PC-3 (cell line): ENCODE measurements at regions not wholly inside any gene's neighbourhood (a gene's known extent, or its start where the extent isn't known, plus 50 kb on each side); places are given as distances from the start of the nearest gene placed in this dataset.

ENCODE experiments used
- ATAC-seq: fragments of 200-7000 bp; cut with Tn5 transposase; 2 replicates; pipeline ENCODE4 v1.9.1; 2020; ENCODE audit warnings: mild to moderate bottlenecking, moderate library complexity
- BruUV-seq: library from RNA; stranded (reverse); fragments of 400-500 nt; replicated peaks from 2 replicates; lab custom pipeline; 2021; lab: Mats Ljungman, UMichigan
- CTCF ChIA-PET: fragments of 300-600 bp; sonication (Branson Sonifier 250); formaldehyde crosslinking; loops from one replicate; lab custom pipeline; 2022; ENCODE audit warnings: antibody characterized with exemption; lab: Charles Lee
- POLR2A ChIA-PET: fragments of 300-600 bp; sonication (Branson Sonifier 250); formaldehyde crosslinking; loops from one replicate; lab custom pipeline; 2022; ENCODE audit warnings: antibody characterized with exemption; ENCODE audit not compliant: unreplicated experiment; lab: Charles Lee
- DNase-seq: peaks from one replicate; pipeline ENCODE4 v3.0.0-alpha.2; 2015
- H2AFZ ChIP-seq: fragments of 300-600 bp; sonication (generic); 2 replicates; pipeline ENCODE4 v1.6.0; 2016; ENCODE audit warnings: antibody characterized with exemption, low read length
- H3F3A ChIP-seq: fragments of 300-600 bp; sonication (generic); one replicate; pipeline ENCODE4 v1.6.0; 2017; ENCODE audit warnings: antibody characterized with exemption, low read length, control low read depth, mild to moderate bottlenecking; ENCODE audit not compliant: unreplicated experiment
- H3K27ac ChIP-seq: fragments of 300-600 bp; sonication (generic); 2 replicates; pipeline ENCODE4 v1.5.1; 2016; ENCODE audit warnings: mild to moderate bottlenecking, low read length
- H3K27me3 ChIP-seq: fragments of 300-600 bp; sonication (generic); 2 replicates; pipeline ENCODE4 v1.6.1; 2016; ENCODE audit warnings: low read length, mixed read lengths
- H3K36me3 ChIP-seq: fragments of 300-600 bp; sonication (generic); 2 replicates; pipeline ENCODE4 v1.6.1; 2016; ENCODE audit warnings: low read depth, mixed run types, low read length, mixed read lengths
- H3K4me1 ChIP-seq: fragments of 300-600 bp; sonication (generic); 2 replicates; pipeline ENCODE4 v1.5.1; 2016; ENCODE audit warnings: low read length; ENCODE audit not compliant: insufficient read depth
- H3K4me2 ChIP-seq: fragments of 300-600 bp; sonication (generic); 2 replicates; pipeline ENCODE4 v1.6.0; 2016; ENCODE audit warnings: low read length
- H3K4me3 ChIP-seq: fragments of 300-600 bp; sonication (generic); 2 replicates; pipeline ENCODE4 v1.5.1; 2016; ENCODE audit warnings: mild to moderate bottlenecking, low read length, mixed read lengths
- H3K79me2 ChIP-seq: fragments of 300-600 bp; sonication (generic); 2 replicates; pipeline ENCODE4 v1.6.1; 2017; ENCODE audit warnings: low read length, mixed read lengths
- H3K9ac ChIP-seq: fragments of 300-600 bp; sonication (generic); 2 replicates; pipeline ENCODE4 v1.6.0; 2016; ENCODE audit warnings: mild to moderate bottlenecking, low read length
- H3K9me2 ChIP-seq: fragments of 300-600 bp; sonication (generic); replicated peaks from 2 replicates; pipeline ENCODE4 v1.6.1; 2016; ENCODE audit warnings: mixed run types, low read length, mixed read lengths
- H3K9me3 ChIP-seq: fragments of 300-600 bp; sonication (generic); 2 replicates; pipeline ENCODE4 v1.6.1; 2016; ENCODE audit warnings: low read length, mixed read lengths
- H4K20me1 ChIP-seq: fragments of 300-600 bp; sonication (generic); 2 replicates; pipeline ENCODE4 v1.6.1; 2016; ENCODE audit warnings: low read length, mixed read lengths
- EZH2 ChIP-seq: fragments of 300-600 bp; sonication (generic); IDR thresholded peaks from one replicate; pipeline ENCODE4 v1.6.1; 2017; ENCODE audit warnings: antibody characterized with exemption, mild to moderate bottlenecking, low read length; ENCODE audit not compliant: unreplicated experiment
- EZH2phosphoT487 ChIP-seq: fragments of 300-600 bp; sonication (generic); IDR thresholded peaks from 2 replicates; pipeline ENCODE4 v1.6.1; 2018; ENCODE audit warnings: mild to moderate bottlenecking, antibody characterized with exemption, low read length, borderline replicate concordance
- intact Hi-C: fragments of 100-400 bp; cut with micrococcal nuclease; formaldehyde crosslinking; loops from 2 replicates; pipeline ENCODE4 v1.9.0; 2023
- TF ChIP-seq, protein P1 (sequence below): fragments of 300-600 bp; sonication (generic); conservative IDR thresholded peaks from 2 replicates; pipeline ENCODE4 v1.5.1; 2017; ENCODE audit warnings: antibody characterized with exemption, low read depth, mild to moderate bottlenecking, low read length

DNA sequence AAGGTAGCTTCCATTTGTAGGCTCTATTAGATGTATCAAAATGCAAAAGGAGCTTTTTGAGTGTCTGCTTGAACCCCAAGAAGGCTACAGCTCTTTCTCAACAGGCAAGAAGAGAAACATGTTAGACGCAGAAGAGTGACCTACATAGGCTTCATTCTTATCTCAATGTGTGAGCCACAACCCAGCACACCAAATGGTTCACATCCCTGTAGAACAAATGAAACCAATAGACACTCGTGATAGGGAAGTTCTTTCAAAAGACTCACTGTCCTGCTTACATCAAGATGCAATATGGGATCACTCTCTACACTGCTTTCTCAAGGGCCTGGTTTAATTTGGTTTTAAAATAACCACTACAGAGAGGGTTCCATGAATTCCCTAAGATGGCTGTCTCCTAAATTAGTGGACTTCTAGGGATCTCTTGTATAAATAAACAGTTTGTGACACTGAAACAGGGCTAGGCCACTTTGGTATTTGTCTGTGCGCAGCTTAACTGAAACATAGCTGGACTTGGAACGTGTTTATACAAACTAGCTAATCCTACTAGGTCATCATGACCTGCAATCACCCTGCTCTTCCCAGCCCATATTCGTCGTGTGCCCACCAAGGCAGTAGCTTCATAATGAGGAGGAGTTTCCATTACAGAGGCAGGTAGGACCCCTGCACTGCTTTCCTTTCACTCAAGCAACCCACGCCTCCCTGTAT, 225.4 kb upstream of the PREP start:
- Histone ChIP-seq H3K9ac (no peak overlapping the region), H2AFZ (no peak overlapping the region), H3K9me3 (no peaks in the 10 kb centered on the region), H3K4me2 (no peak overlapping the region), H3K27ac (no peak overlapping the region), H4K20me1 (no peaks in the 10 kb centered on the region), H3K4me3 (no peak overlapping the region), H3F3A (no peaks in the 10 kb centered on the region), H3K27me3 (no peaks in the 10 kb centered on the region), H3K36me3 (no peaks in the 10 kb centered on the region), H3K79me2 (no peaks in the 10 kb centered on the region), H3K9me2 (no peaks in the 10 kb centered on the region), H3K4me1 (no peaks in the 10 kb centered on the region)
- no TSS peak for BruUV-seq
- DNase-seq (no peak), ATAC-seq (no peak)
- TF ChIP-seq EZH2 (no peak), EZH2phosphoT487 (no peak)
- TF ChIP-seq, protein P1, sequence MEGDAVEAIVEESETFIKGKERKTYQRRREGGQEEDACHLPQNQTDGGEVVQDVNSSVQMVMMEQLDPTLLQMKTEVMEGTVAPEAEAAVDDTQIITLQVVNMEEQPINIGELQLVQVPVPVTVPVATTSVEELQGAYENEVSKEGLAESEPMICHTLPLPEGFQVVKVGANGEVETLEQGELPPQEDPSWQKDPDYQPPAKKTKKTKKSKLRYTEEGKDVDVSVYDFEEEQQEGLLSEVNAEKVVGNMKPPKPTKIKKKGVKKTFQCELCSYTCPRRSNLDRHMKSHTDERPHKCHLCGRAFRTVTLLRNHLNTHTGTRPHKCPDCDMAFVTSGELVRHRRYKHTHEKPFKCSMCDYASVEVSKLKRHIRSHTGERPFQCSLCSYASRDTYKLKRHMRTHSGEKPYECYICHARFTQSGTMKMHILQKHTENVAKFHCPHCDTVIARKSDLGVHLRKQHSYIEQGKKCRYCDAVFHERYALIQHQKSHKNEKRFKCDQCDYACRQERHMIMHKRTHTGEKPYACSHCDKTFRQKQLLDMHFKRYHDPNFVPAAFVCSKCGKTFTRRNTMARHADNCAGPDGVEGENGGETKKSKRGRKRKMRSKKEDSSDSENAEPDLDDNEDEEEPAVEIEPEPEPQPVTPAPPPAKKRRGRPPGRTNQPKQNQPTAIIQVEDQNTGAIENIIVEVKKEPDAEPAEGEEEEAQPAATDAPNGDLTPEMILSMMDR: no peak
- ChIA-PET POLR2A (no interaction called here), CTCF (no interaction called here)
- intact Hi-C loops: no loop called here

DNA sequence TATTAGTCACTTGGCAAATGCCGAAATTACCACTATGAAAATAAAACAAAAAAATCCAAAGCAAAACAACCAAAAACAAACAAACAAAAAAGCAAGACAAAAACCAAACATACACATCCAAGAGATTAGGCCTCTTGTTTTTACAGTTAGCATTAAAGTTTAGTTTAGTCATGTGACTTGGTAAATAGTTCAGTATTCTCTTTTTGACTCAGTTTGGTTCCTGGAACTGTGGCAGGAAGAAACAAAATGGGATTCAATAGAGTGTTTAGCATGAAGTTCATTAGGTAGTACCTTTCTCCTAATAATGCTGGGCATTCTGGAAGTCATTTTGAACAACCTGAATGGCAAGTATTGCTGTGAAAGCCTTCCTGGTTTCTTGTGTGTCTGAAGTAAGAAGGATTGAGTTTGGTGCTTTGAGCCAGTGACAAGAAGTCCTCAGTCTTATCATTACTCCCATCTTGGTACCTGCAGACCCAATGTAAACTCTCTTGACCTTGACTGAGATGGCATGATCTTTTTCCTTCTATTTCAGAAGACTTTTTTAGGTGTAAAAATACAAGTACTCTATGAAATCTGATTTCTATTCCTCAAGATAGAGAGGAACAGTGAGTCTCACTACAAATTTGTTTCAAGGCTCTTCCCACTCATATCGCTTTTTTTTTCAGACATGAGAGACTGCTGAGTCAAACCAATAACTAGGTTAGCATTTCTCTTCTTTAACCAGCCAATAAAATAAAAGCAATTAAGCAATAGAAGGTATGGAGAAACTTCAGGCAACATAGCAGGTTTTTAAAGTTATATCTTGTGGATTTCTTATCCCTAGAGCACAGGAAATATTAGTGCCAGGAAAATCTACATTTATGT, 223.6 kb upstream of the PREP start:
- H3F3A ChIP-seq: no peaks in the 10 kb centered on the region
- BruUV-seq: no TSS peak

DNA sequence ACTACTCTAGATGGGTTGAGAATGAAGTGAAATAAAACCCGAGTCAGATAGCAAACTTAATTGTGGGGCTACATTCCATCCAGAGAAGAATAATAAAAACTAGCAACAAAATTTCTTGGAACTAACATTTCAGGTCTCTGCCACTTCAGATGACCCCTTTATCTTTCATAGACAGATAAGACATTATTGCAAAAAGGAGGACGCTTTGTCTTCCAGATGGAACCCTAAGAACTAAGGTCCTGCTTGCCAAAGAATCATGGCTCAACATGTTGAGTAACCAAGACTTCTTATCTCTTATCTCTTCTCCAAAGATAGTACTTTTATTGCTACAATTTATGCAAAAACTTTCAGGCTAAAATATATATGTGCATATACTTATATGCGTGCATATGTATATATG, 221.1 kb upstream of the PREP start:
- H3K79me2 ChIP-seq: no peaks in the 10 kb centered on the region
- no TSS peak for BruUV-seq
- H3K9me2 ChIP-seq: no peaks in the 10 kb centered on the region
- no peak overlapping the region for H3K27ac ChIP-seq
- no peak overlapping the region for H3K9ac ChIP-seq
- no peaks in the 10 kb centered on the region for H3K9me3 ChIP-seq
- H3F3A ChIP-seq: no peaks in the 10 kb centered on the region
- DNase-seq (no peak), ATAC-seq (no peak)
- H3K36me3 ChIP-seq: no peaks in the 10 kb centered on the region
- no peaks in the 10 kb centered on the region for H3K27me3 ChIP-seq
- TF ChIP-seq EZH2phosphoT487: no peak
- no peak for TF ChIP-seq EZH2
- TF ChIP-seq, protein P1: no peak
- no peak overlapping the region for H3K4me2 ChIP-seq
- H3K4me3 ChIP-seq: no peak overlapping the region
- POLR2A ChIA-PET: no interaction called here
- CTCF ChIA-PET: no interaction called here
- H4K20me1 ChIP-seq: no peaks in the 10 kb centered on the region
- no peaks in the 10 kb centered on the region for H3K4me1 ChIP-seq
- H2AFZ ChIP-seq: no peak overlapping the region
- intact Hi-C loops: no loop called here

More for the DNA sequence above, 223.6 kb upstream of the PREP start:
- Histone ChIP-seq H4K20me1 (no peaks in the 10 kb centered on the region), H3K27ac (no peak overlapping the region), H3K79me2 (no peaks in the 10 kb centered on the region), H3K4me1 (no peaks in the 10 kb centered on the region), H3K4me3 (no peak overlapping the region), H3K4me2 (no peak overlapping the region), H3K36me3 (no peaks in the 10 kb centered on the region), H3K9me2 (no peaks in the 10 kb centered on the region), H2AFZ (no peak overlapping the region), H3K9ac (no peak overlapping the region), H3K9me3 (no peaks in the 10 kb centered on the region), H3K27me3 (no peaks in the 10 kb centered on the region)
- intact Hi-C loops: no loop called here
- POLR2A ChIA-PET: no interaction called here
- DNase-seq (no peak), ATAC-seq (no peak)
- TF ChIP-seq EZH2: no peak
- CTCF ChIA-PET: no interaction called here
